IMR-90 (cell line): ENCODE measurements at regions not wholly inside any gene's neighbourhood (a gene's known extent, or its start where the extent isn't known, plus 50 kb on each side); places are given as distances from the start of the nearest gene placed in this dataset.
A peak's percentile ranks its signal among the peaks of the same experiment; 100 is the strongest.

Experiments
- ATAC-seq: fragments of 200-7000 bp; cut with Tn5 transposase; 2 replicates; pipeline ENCODE4 v1.9.1; 2020; ENCODE audit warnings: low read depth, mild to moderate bottlenecking, moderate library complexity
- BruUV-seq: library from RNA; stranded (reverse); fragments of 400-500 nt; replicated peaks from 2 replicates; lab custom pipeline; 2021; lab: Mats Ljungman, UMichigan
- CTCF ChIA-PET: fragments of 300-600 bp; formaldehyde crosslinking; extraction: SDS; loops from one replicate; lab custom pipeline; 2021; ENCODE audit warnings: antibody characterized with exemption; lab: Yijun Ruan, JAX
- POLR2A ChIA-PET: fragments of 300-600 bp; sonication (Branson Sonifier 250); formaldehyde crosslinking; loops from one replicate; lab custom pipeline; 2022; ENCODE audit warnings: antibody characterized with exemption; ENCODE audit not compliant: unreplicated experiment; lab: Charles Lee
- DNase-seq: peaks from one replicate; pipeline ENCODE4 v3.0.0; 2013
- H2AFZ ChIP-seq: replicated peaks from 2 replicates; pipeline ENCODE3; 2013; ENCODE audit warnings: low read length, mild to moderate bottlenecking; ENCODE audit not compliant: poor library complexity
- H2AK5ac ChIP-seq: 2 replicates; pipeline ENCODE4 v1.6.1; 2013; ENCODE audit warnings: low read depth, low read length, inconsistent platforms
- H2AK9ac ChIP-seq: replicated peaks from 2 replicates; pipeline ENCODE3; 2013; ENCODE audit warnings: mild to moderate bottlenecking, low read depth, low read length, moderate library complexity; ENCODE audit not compliant: poor library complexity
- H2BK120ac ChIP-seq: 2 replicates; pipeline ENCODE4 v1.6.1; 2013; ENCODE audit warnings: low read depth, low read length, inconsistent platforms
- H2BK15ac ChIP-seq: 3 replicates; pipeline ENCODE4 v1.6.1; 2013; ENCODE audit warnings: low read depth, low read length, inconsistent platforms
- H2BK20ac ChIP-seq: 2 replicates; pipeline ENCODE4 v1.6.1; 2013; ENCODE audit warnings: low read depth, mild to moderate bottlenecking, inconsistent platforms, low read length, moderate library complexity
- H2BK5ac ChIP-seq: 2 replicates; pipeline ENCODE4 v1.6.1; 2013; ENCODE audit warnings: mild to moderate bottlenecking, low read depth, low read length, inconsistent platforms; ENCODE audit not compliant: poor library complexity, severe bottlenecking
- H3K14ac ChIP-seq: replicated peaks from 2 replicates; pipeline ENCODE4 v1.6.1; 2013; ENCODE audit warnings: low read depth, low read length, inconsistent platforms
- H3K18ac ChIP-seq: 2 replicates; pipeline ENCODE4 v1.6.1; 2013; ENCODE audit warnings: low read depth, low read length, control low read depth
- H3K23ac ChIP-seq: 2 replicates; pipeline ENCODE4 v1.6.1; 2013; ENCODE audit warnings: low read depth, low read length, inconsistent platforms
- H3K27ac ChIP-seq: 2 replicates; pipeline ENCODE4 v1.5.1; 2013; ENCODE audit warnings: mild to moderate bottlenecking, control low read depth, low read length; ENCODE audit not compliant: insufficient read depth
- H3K27me3 ChIP-seq: 2 replicates; pipeline ENCODE4 v1.6.1; 2013; ENCODE audit warnings: low read length; ENCODE audit not compliant: control insufficient read depth, insufficient read depth
- H3K36me3 ChIP-seq: 2 replicates; pipeline ENCODE4 v1.6.1; 2013; ENCODE audit warnings: low read length, mixed read lengths; ENCODE audit not compliant: control insufficient read depth, insufficient read depth
- H3K4ac ChIP-seq: 2 replicates; pipeline ENCODE4 v1.6.1; 2013; ENCODE audit warnings: low read depth, low read length, inconsistent platforms
- H3K4me1 ChIP-seq: 2 replicates; pipeline ENCODE4 v1.6.1; 2013; ENCODE audit warnings: low read length, mixed read lengths; ENCODE audit not compliant: control insufficient read depth, insufficient read depth
- H3K4me2 ChIP-seq: 2 replicates; pipeline ENCODE4 v1.6.1; 2013; ENCODE audit warnings: low read depth, mild to moderate bottlenecking, control low read depth, low read length, moderate library complexity
- H3K4me3 ChIP-seq: 2 replicates; pipeline ENCODE4 v1.5.1; 2013; ENCODE audit warnings: low read depth, mild to moderate bottlenecking, control low read depth, low read length, moderate library complexity; ENCODE audit not compliant: insufficient read depth
- H3K56ac ChIP-seq: 2 replicates; pipeline ENCODE4 v1.6.1; 2013; ENCODE audit warnings: low read length, inconsistent platforms; ENCODE audit not compliant: insufficient read depth; ENCODE audit errors: extremely low read depth
- H3K79me1 ChIP-seq, 2 experiments: 2 replicates each; pipeline ENCODE4 v1.6.1; 2013; ENCODE audit warnings: low read length in 2 of 2, inconsistent platforms in 1 of 2, low read depth in 1 of 2
- H3K9ac ChIP-seq: 2 replicates; pipeline ENCODE4 v1.6.1; 2013; ENCODE audit warnings: low read depth, low read length, control low read depth
- H3K9me1 ChIP-seq: 2 replicates; pipeline ENCODE4 v1.6.1; 2013; ENCODE audit warnings: low read length, inconsistent platforms; ENCODE audit not compliant: insufficient read depth
- H3K9me3 ChIP-seq: 2 replicates; pipeline ENCODE4 v1.6.1; 2013; ENCODE audit warnings: low read length; ENCODE audit not compliant: control insufficient read depth, insufficient read depth
- H4K20me1 ChIP-seq: 2 replicates; pipeline ENCODE4 v1.6.1; 2013; ENCODE audit warnings: low read length, inconsistent platforms; ENCODE audit not compliant: insufficient read depth
- H4K5ac ChIP-seq: 2 replicates; pipeline ENCODE4 v1.6.1; 2013; ENCODE audit warnings: mild to moderate bottlenecking, low read depth, low read length, control low read depth
- H4K8ac ChIP-seq, 2 experiments: 2 replicates each; pipeline ENCODE4 v1.6.1; 2013; ENCODE audit warnings: low read depth in 2 of 2, low read length in 2 of 2, control low read depth in 1 of 2, inconsistent platforms in 1 of 2
- H4K91ac ChIP-seq: 2 replicates; pipeline ENCODE4 v1.6.1; 2013; ENCODE audit warnings: low read depth, low read length, inconsistent platforms; ENCODE audit not compliant: insufficient read depth
- BHLHE40 ChIP-seq: fragments of 150-350 bp; IDR thresholded peaks from 2 replicates; pipeline ENCODE4 v1.6.1; 2016; ENCODE audit warnings: mild to moderate bottlenecking, low read depth, low read length
- CHD1 ChIP-seq: IDR thresholded peaks from 2 replicates; pipeline ENCODE4 v1.6.1; 2012; ENCODE audit warnings: low read depth, low read length, improper control_type of control experiment
- ELK1 ChIP-seq: fragments of 150-350 bp; IDR thresholded peaks from 2 replicates; pipeline ENCODE4 v1.6.1; 2016; ENCODE audit warnings: low read depth, mild to moderate bottlenecking, low read length, moderate library complexity, borderline replicate concordance
- MXI1 ChIP-seq: IDR thresholded peaks from 2 replicates; pipeline ENCODE4 v1.6.1; 2012; ENCODE audit warnings: low read depth, mild to moderate bottlenecking, low read length, moderate library complexity, borderline replicate concordance
- NFE2L2 ChIP-seq: fragments of 150-350 bp; IDR thresholded peaks from 2 replicates; pipeline ENCODE4 v1.6.1; 2016; ENCODE audit warnings: low read depth, mild to moderate bottlenecking, low read length
- POLR2A ChIP-seq: IDR thresholded peaks from 2 replicates; pipeline ENCODE4 v1.6.1; 2012; ENCODE audit warnings: mild to moderate bottlenecking, low read depth, low read length
- RAD21 ChIP-seq: IDR thresholded peaks from 2 replicates; pipeline ENCODE4 v1.6.1; 2012; ENCODE audit warnings: low read length, improper control_type of control experiment
- RFX5 ChIP-seq: IDR thresholded peaks from 2 replicates; pipeline ENCODE4 v1.8.0; 2012; ENCODE audit warnings: low read depth, mild to moderate bottlenecking, low read length, moderate library complexity
- USF2 ChIP-seq: fragments of 150-350 bp; IDR thresholded peaks from 2 replicates; pipeline ENCODE4 v1.6.1; 2017; ENCODE audit warnings: mild to moderate bottlenecking, antibody characterized with exemption, low read length, low read depth
- WGBS, 2 experiments: methylation state at CpG; one replicate each; pipeline versions ENCODE4 v1.1.5 to v1.1.7; 2013; ENCODE audit warnings: missing lambda C conversion rate in 2 of 2; ENCODE audit not compliant: insufficient read length in 1 of 2; ENCODE audit errors: extremely low coverage in 2 of 2; 5-methylcytosine and 5-hydroxymethylcytosine counted together
- dilution Hi-C: fragments of 300-500 bp; cut with HindIII; formaldehyde crosslinking; loops from one replicate; pipeline ENCODE4 v1.14.3; 2018; ENCODE audit warnings: low sequenced_read_pairs; ENCODE audit not compliant: unreplicated experiment
- in situ Hi-C: fragments of 300-500 bp; cut with MboI; formaldehyde crosslinking; loops from 3 replicates; pipeline ENCODE4 v1.14.3; 2019; ENCODE audit warnings: low sequenced_read_pairs, inconsistent platforms, mixed read lengths
- intact Hi-C: fragments of 100-400 bp; cut with micrococcal nuclease; formaldehyde crosslinking; loops from 2 replicates; pipeline ENCODE4 v1.10.0; 2022

GRCh38 chr10:6987536-6987945 lies 407.5 kb upstream of the PRKCQ start:
- no peak overlapping the region for H2BK15ac ChIP-seq
- H3K4me1 ChIP-seq = no peaks in the 10 kb centered on the region
- DNase-seq (no peak), ATAC-seq (no peak)
- H4K20me1 ChIP-seq = no peaks in the 10 kb centered on the region
- peak overlapping the region; percentile 28 for H2AK9ac ChIP-seq
- no peak overlapping the region for H2BK120ac ChIP-seq
- dilution Hi-C loops (no loop called here), intact Hi-C loops (no loop called here), in situ Hi-C loops (no loop called here)
- H3K79me1 ChIP-seq = no peaks in the 10 kb centered on the region
- no peak overlapping the region for H4K91ac ChIP-seq
- H2BK5ac ChIP-seq = no peak overlapping the region
- H3K18ac ChIP-seq = no peak overlapping the region
- no peaks in the 10 kb centered on the region for H3K36me3 ChIP-seq
- H4K8ac ChIP-seq = no peak overlapping the region
- no peak overlapping the region for H3K4ac ChIP-seq
- no peak overlapping the region for H3K56ac ChIP-seq
- H3K23ac ChIP-seq = no peak overlapping the region
- no peak overlapping the region for H3K4me3 ChIP-seq
- no peak overlapping the region for H3K14ac ChIP-seq
- TF ChIP-seq RFX5 = no peak
- no peak for TF ChIP-seq RAD21
- no peak for TF ChIP-seq NFE2L2
- no peak for TF ChIP-seq USF2
- no peak for TF ChIP-seq ELK1
- TF ChIP-seq BHLHE40 = no peak
- TF ChIP-seq MXI1 = no peak
- no peak for TF ChIP-seq CHD1
- no peak for TF ChIP-seq POLR2A
- H3K27ac ChIP-seq = no peak overlapping the region
- no peak overlapping the region for H2AFZ ChIP-seq
- H3K27me3 ChIP-seq = no peaks in the 10 kb centered on the region
- H2AK5ac ChIP-seq = no peak overlapping the region
- H2BK20ac ChIP-seq = no peak overlapping the region
- H3K9ac ChIP-seq = no peak overlapping the region
- BruUV-seq = no TSS peak
- no peak overlapping the region for H4K5ac ChIP-seq
- no peak overlapping the region for H3K4me2 ChIP-seq
- no peaks in the 10 kb centered on the region for H3K9me1 ChIP-seq
- no peaks in the 10 kb centered on the region; the same call in 1 of the 2 replicates for H3K9me3 ChIP-seq
- WGBS, 2 experiments = 10% methylated on average over 3 of the region's 8 CpGs; no CpG with 5 or more reads in 1 of the 2 experiments
- ChIA-PET CTCF (interaction anchor here (0.6 kb wide), 1 partner anchor 109 kb away, joined by 3 read pairs; no protein-coding TSS in a partner anchor), POLR2A (no interaction called here)
